ENCODE measurements at regions not wholly inside any gene's neighbourhood (a gene's known extent, or its start where the extent isn't known, plus 50 kb on each side); places are given as distances from the start of the nearest gene placed in this dataset.

DNA sequence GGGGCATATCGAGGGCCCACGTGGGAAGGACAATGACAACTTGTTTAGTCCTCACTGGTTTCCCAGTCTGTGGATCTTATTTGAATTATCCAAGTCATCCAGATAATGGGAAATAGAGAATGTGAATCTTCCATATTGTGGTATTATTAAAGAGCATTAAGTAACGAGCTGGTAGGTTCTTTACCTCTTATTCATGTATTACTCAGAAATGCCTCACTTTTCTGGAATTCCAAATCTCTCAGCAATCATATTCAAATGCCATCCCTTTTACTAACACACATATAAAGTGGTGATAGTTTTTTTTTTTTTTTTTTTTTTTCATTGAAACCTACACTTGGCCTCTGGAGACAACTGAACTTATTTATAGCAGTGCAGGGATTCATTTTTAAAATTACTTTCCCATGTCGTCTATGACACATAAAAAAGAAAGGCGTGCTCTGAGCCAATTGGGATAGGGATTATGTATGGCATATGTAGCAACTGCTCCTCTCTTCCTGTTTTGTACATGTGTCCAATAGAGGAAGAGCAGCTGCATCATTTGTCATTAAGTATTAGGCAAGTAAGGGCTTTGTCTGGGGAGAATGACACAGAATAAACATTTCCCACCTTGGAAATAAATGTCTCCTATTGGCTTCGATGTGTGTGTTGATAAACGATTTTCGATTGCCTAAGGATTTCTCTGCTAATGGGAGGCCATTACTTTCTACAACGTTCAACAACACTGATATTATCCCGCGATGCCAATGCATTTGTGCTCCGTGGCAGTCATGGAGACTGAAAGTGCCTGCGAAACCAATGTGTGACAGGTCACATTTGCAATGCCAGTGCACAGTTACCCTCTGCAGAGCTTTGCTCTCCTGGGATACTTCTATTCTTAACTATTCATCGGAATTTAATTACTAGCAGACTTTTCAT is 78.6 kb upstream of the IFNG-AS1 start:
- FAIRE-seq (no peak), DNase-seq (ENCODE audit: low spot score) (no peak), ATAC-seq (no peak)
- BruUV-seq (replicated peaks): no TSS peak
- 15% methylated on average over 13 of the region's 14 CpGs for WGBS (ENCODE audit: low lambda C conversion rate)
- CTCF ChIA-PET (ENCODE audit: low intra/inter-chr PET ratio, low total read pairs): no interaction called here
- Histone ChIP-seq H3K79me2 (ENCODE audit: insufficient read depth, low read length) (no peaks in the 10 kb centered on the region), H3K4me2 (ENCODE audit: low read depth, low read length) (no peak overlapping the region), H3K27me3 (ENCODE audit: control insufficient read depth in 1 of 2, insufficient read depth in 2 of 2, low read length in 2 of 2) (no peaks in the 10 kb centered on the region), H4K20me1 (ENCODE audit: insufficient read depth, low read length) (no peaks in the 10 kb centered on the region), H3K4me1 (ENCODE audit: insufficient read depth, low read length) (no peaks in the 10 kb centered on the region), H3K9ac (ENCODE audit: insufficient read depth, low read depth, low read length) (no peak overlapping the region), H3K36me3 (replicated peaks in 1 of 2; ENCODE audit: control insufficient read depth in 1 of 2, insufficient read depth in 2 of 2, low read length in 2 of 2) (no peaks in the 10 kb centered on the region), H2AFZ (ENCODE audit: low read length) (no peak overlapping the region), H3K9me3 (ENCODE audit: low read length) (no peaks in the 10 kb centered on the region), H3K27ac (ENCODE audit: extremely low read length, insufficient read depth, low read length) (no peak overlapping the region), H3K4me3 (replicated peaks in 1 of 3; ENCODE audit: insufficient read depth in 1 of 3, low read depth in 2 of 3, low read length in 3 of 3) (no peak overlapping the region)
- intact Hi-C loops (cut with micrococcal nuclease; ENCODE audit: unreplicated experiment) (no loop called here), in situ Hi-C loops (cut with HindIII; ENCODE audit: extremely low pct_ligation_motif_present, low pct_unique_long_range_greater_than_20kb) (no loop called here)
- no peak for TF ChIP-seq SMC3 (IDR thresholded peaks at IDR 0.05; ENCODE audit: low read length)
- TF ChIP-seq ZNF563 (CRISPR knock-in tag; IDR thresholded peaks at IDR 0.05): no peak
- no peak for TF ChIP-seq SNAI1 (CRISPR knock-in tag; IDR thresholded peaks at IDR 0.05; ENCODE audit: borderline replicate concordance)
- POLR2A ChIA-PET: no interaction called here

DNA sequence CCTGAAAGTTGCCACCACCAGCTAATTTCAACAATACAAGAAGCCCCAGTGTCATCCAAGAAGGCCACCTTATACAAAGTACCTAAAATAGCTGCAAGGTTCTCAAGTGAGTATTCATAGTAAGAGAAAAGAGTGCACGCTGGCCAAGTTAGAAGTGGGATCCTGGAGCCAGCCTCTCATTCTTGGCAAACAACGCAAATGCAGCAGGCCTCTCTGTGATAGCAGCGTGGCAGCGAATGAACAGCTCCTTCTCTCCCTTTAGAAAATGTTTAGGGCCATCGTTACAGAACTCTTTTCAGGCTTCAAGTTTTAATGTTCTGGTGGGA is 78.0 kb upstream of the IFNG-AS1 start:
- Histone ChIP-seq H3K4me3 (replicated peaks in 1 of 3; ENCODE audit: insufficient read depth in 1 of 3, low read depth in 2 of 3, low read length in 3 of 3) (no peak overlapping the region), H2AFZ (ENCODE audit: low read length) (no peak overlapping the region), H3K9ac (ENCODE audit: insufficient read depth, low read depth, low read length) (no peak overlapping the region), H3K79me2 (ENCODE audit: insufficient read depth, low read length) (no peaks in the 10 kb centered on the region), H3K36me3 (replicated peaks in 1 of 2; ENCODE audit: control insufficient read depth in 1 of 2, insufficient read depth in 2 of 2, low read length in 2 of 2) (no peaks in the 10 kb centered on the region), H4K20me1 (ENCODE audit: insufficient read depth, low read length) (no peaks in the 10 kb centered on the region), H3K4me2 (ENCODE audit: low read depth, low read length) (no peak overlapping the region), H3K4me1 (ENCODE audit: insufficient read depth, low read length) (no peaks in the 10 kb centered on the region), H3K27me3 (ENCODE audit: control insufficient read depth in 1 of 2, insufficient read depth in 2 of 2, low read length in 2 of 2) (no peaks in the 10 kb centered on the region; a peak in 1 of 5 replicates), H3K27ac (ENCODE audit: extremely low read length, insufficient read depth, low read length) (no peak overlapping the region), H3K9me3 (ENCODE audit: low read length) (no peaks in the 10 kb centered on the region)
- intact Hi-C loops (cut with micrococcal nuclease; ENCODE audit: unreplicated experiment): no loop called here
- no peak for DNase-seq (ENCODE audit: low spot score)
- 16% methylated on average over 5 of the region's 5 CpGs for WGBS (ENCODE audit: low lambda C conversion rate)
- no TSS peak for BruUV-seq (replicated peaks)
- FAIRE-seq: no peak
- ChIA-PET CTCF (ENCODE audit: low intra/inter-chr PET ratio, low total read pairs) (no interaction called here), POLR2A (no interaction called here)
- no peak for ATAC-seq
- in situ Hi-C loops (cut with HindIII; ENCODE audit: extremely low pct_ligation_motif_present, low pct_unique_long_range_greater_than_20kb): no loop called here
- TF ChIP-seq, protein P1, sequence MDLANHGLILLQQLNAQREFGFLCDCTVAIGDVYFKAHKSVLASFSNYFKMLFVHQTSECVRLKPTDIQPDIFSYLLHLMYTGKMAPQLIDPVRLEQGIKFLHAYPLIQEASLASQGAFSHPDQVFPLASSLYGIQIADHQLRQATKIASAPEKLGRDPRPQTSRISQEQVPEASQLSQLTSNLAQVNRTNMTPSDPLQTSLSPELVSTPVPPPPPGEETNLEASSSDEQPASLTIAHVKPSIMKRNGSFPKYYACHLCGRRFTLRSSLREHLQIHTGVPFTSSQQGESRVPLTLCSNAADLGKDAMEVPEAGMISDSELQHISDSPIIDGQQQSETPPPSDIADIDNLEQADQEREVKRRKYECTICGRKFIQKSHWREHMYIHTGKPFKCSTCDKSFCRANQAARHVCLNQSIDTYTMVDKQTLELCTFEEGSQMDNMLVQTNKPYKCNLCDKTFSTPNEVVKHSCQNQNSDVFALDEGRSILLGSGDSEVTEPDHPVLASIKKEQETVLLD (CRISPR knock-in tag; IDR thresholded peaks at IDR 0.05; ENCODE audit: low read depth): no peak
- no peak for TF ChIP-seq ZNF782 (CRISPR knock-in tag; IDR thresholded peaks at IDR 0.05; ENCODE audit: borderline replicate concordance)
- no peak for TF ChIP-seq MYPOP (CRISPR knock-in tag; IDR thresholded peaks at IDR 0.05)
- no peak for TF ChIP-seq JUNB (CRISPR knock-in tag; IDR thresholded peaks at IDR 0.05; ENCODE audit: borderline replicate concordance)
- TF ChIP-seq HES4 (CRISPR knock-in tag; IDR thresholded peaks at IDR 0.05; ENCODE audit: borderline replicate concordance): no peak
- TF ChIP-seq ZNF276 (CRISPR knock-in tag; IDR thresholded peaks at IDR 0.05; ENCODE audit: low read depth): no peak
- no peak for TF ChIP-seq ZNF572 (CRISPR knock-in tag; IDR thresholded peaks at IDR 0.05)
- TF ChIP-seq, protein P2, sequence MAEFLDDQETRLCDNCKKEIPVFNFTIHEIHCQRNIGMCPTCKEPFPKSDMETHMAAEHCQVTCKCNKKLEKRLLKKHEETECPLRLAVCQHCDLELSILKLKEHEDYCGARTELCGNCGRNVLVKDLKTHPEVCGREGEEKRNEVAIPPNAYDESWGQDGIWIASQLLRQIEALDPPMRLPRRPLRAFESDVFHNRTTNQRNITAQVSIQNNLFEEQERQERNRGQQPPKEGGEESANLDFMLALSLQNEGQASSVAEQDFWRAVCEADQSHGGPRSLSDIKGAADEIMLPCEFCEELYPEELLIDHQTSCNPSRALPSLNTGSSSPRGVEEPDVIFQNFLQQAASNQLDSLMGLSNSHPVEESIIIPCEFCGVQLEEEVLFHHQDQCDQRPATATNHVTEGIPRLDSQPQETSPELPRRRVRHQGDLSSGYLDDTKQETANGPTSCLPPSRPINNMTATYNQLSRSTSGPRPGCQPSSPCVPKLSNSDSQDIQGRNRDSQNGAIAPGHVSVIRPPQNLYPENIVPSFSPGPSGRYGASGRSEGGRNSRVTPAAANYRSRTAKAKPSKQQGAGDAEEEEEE (CRISPR knock-in tag; IDR thresholded peaks at IDR 0.05; ENCODE audit: borderline replicate concordance): no peak
